Endodermal cell (in vitro differentiated cells): ENCODE measurements at regions not wholly inside any gene's neighbourhood (a gene's known extent, or its start where the extent isn't known, plus 50 kb on each side); places are given as distances from the start of the nearest gene placed in this dataset.

ENCODE experiments used
- DNase-seq: peaks from one replicate; pipeline ENCODE4 v3.0.0-alpha.2; 2017
- H3K27ac ChIP-seq: 2 replicates; pipeline ENCODE4 v1.5.1; 2013; ENCODE audit warnings: mild to moderate bottlenecking, low read depth, low read length, moderate library complexity
- H3K27me3 ChIP-seq: 2 replicates; pipeline ENCODE4 v1.6.1; 2013; ENCODE audit warnings: mild to moderate bottlenecking, low read length, moderate library complexity; ENCODE audit not compliant: insufficient read depth, control insufficient read depth, poor library complexity, severe bottlenecking
- H3K36me3 ChIP-seq: 2 replicates; pipeline ENCODE4 v1.7.0; 2013; ENCODE audit warnings: mild to moderate bottlenecking, low read length, moderate library complexity; ENCODE audit not compliant: control insufficient read depth, insufficient read depth
- H3K4me1 ChIP-seq: one replicate; pipeline ENCODE4 v1.7.0; 2013; ENCODE audit warnings: low read length; ENCODE audit not compliant: control insufficient read depth, insufficient read depth
- H3K4me3 ChIP-seq: 2 replicates; pipeline ENCODE4 v1.5.1; 2013; ENCODE audit warnings: mild to moderate bottlenecking, low read length, moderate library complexity
- H3K9ac ChIP-seq: 2 replicates; pipeline ENCODE4 v1.6.1; 2013; ENCODE audit warnings: mild to moderate bottlenecking, low read length, moderate library complexity; ENCODE audit not compliant: poor library complexity, severe bottlenecking; ENCODE audit errors: extremely low read depth
- H3K9me3 ChIP-seq: 2 replicates; pipeline ENCODE4 v1.6.1; 2013; ENCODE audit warnings: mild to moderate bottlenecking, low read length, moderate library complexity; ENCODE audit not compliant: control insufficient read depth
- H3K27ac Mint-ChIP-seq: 2 replicates; pipeline ENCODE4 v1.8.0; 2020; ENCODE audit warnings: mixed read lengths
- H3K27me3 Mint-ChIP-seq: 2 replicates; pipeline ENCODE4 v1.8.0; 2021; ENCODE audit warnings: mild to moderate bottlenecking, mixed read lengths; ENCODE audit not compliant: insufficient read depth
- H3K36me3 Mint-ChIP-seq: 2 replicates; pipeline ENCODE4 v1.8.0; 2020; ENCODE audit warnings: low read depth, mixed read lengths
- H3K4me1 Mint-ChIP-seq: 2 replicates; pipeline ENCODE4 v1.8.0; 2020; ENCODE audit warnings: mixed read lengths
- H3K4me3 Mint-ChIP-seq: 2 replicates; pipeline ENCODE4 v1.8.0; 2020; ENCODE audit warnings: mild to moderate bottlenecking, moderate library complexity, mixed read lengths
- H3K9me3 Mint-ChIP-seq: 2 replicates; pipeline ENCODE4 v1.8.0; 2020; ENCODE audit warnings: mild to moderate bottlenecking, mixed read lengths
- CTCF ChIP-seq: fragments of 200-600 bp; sonication (generic); conservative IDR thresholded peaks from 2 replicates; pipeline ENCODE4 v1.5.0; 2021; ENCODE audit warnings: antibody characterized with exemption, mild to moderate bottlenecking
- WGBS, 2 experiments: methylation state at CpG; one replicate each; pipeline versions ENCODE4 v1.1.5 to v1.1.7; 2013; ENCODE audit warnings: missing lambda C conversion rate in 2 of 2, mixed read lengths in 1 of 2; ENCODE audit not compliant: insufficient coverage in 1 of 2, insufficient read length in 1 of 2; 5-methylcytosine and 5-hydroxymethylcytosine counted together

DNA sequence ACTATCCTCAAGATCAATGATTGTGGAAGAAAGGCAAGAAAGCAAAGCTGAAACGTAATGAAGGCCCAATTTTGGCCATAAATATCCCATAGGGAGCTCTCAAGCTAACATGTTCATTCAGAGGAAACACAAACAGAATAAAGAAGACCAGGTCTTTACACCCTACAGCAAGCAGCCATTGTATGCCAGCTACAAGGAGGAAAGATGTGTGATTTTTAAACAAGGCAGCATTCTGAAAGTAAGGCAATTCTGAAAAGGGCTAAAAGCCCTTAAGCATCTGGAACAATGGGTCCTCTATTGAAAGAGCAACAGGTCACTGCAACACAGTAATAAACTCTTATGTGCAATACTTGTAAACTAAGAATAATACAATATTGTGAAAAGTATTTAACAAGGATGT, 1002.4 kb downstream of the SLITRK1 start:
- Mint-ChIP-seq H3K9me3 (no peaks in the 10 kb centered on the region), H3K36me3 (no peaks in the 10 kb centered on the region), H3K27ac (no peak overlapping the region), H3K27me3 (no peaks in the 10 kb centered on the region), H3K4me1 (peaks cover 4% of the 10 kb centered on the region), H3K4me3 (no peak overlapping the region)
- H3K9me3 ChIP-seq: no peaks in the 10 kb centered on the region
- TF ChIP-seq CTCF: no peak
- DNase-seq: no peak
- no peaks in the 10 kb centered on the region for H3K27me3 ChIP-seq
- H3K4me1 ChIP-seq: no peaks in the 10 kb centered on the region
- no peak overlapping the region for H3K9ac ChIP-seq
- H3K36me3 ChIP-seq: no peaks in the 10 kb centered on the region
- no peak overlapping the region for H3K27ac ChIP-seq
- WGBS, 2 experiments: 67 to 83% methylated on average over 1 of the region's 1 CpG
- H3K4me3 ChIP-seq: no peak overlapping the region

DNA sequence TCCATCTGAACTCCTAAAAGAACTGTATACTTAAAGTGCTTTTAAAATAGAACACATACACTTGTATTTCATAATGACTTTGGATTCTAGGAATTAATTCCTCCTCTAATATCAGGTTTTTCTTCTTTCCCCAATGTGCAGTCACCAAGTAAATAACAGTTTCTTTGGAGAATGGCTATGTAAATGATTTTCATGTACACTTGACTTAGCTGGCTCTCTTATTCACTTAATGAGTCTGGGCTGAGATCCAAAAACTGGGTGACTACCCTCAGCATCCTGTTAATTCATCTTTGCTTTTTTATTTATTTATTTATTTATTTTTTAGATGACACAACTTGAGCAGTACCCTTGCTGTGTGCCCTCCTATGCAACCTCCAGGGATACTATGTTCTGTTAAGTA, 1003.7 kb downstream of the SLITRK1 start:
- no peak overlapping the region for H3K9ac ChIP-seq
- Mint-ChIP-seq H3K27ac (no peak overlapping the region), H3K4me3 (no peak overlapping the region), H3K36me3 (no peaks in the 10 kb centered on the region), H3K4me1 (peaks cover 4% of the 10 kb centered on the region), H3K27me3 (no peaks in the 10 kb centered on the region), H3K9me3 (no peaks in the 10 kb centered on the region)
- no peak overlapping the region for H3K27ac ChIP-seq
- H3K4me3 ChIP-seq: no peak overlapping the region
- no peaks in the 10 kb centered on the region for H3K27me3 ChIP-seq
- TF ChIP-seq CTCF: no peak
- no peaks in the 10 kb centered on the region for H3K9me3 ChIP-seq
- H3K4me1 ChIP-seq: no peaks in the 10 kb centered on the region
- no peaks in the 10 kb centered on the region for H3K36me3 ChIP-seq
- no peak for DNase-seq

- Histone ChIP-seq H3K4me1 (no peaks in the 10 kb centered on the region), H3K36me3 (no peaks in the 10 kb centered on the region), H3K9ac (no peak overlapping the region), H3K4me3 (no peak overlapping the region), H3K9me3 (no peaks in the 10 kb centered on the region), H3K27ac (no peak overlapping the region), H3K27me3 (no peaks in the 10 kb centered on the region)
- no peaks in the 10 kb centered on the region for H3K27me3 Mint-ChIP-seq
- WGBS, 2 experiments: 86% methylated on average over 1 to 2 of the region's 2 CpGs
- no peaks in the 10 kb centered on the region for H3K9me3 Mint-ChIP-seq
- no peak overlapping the region for H3K4me3 Mint-ChIP-seq
- no peak for DNase-seq
- H3K36me3 Mint-ChIP-seq: no peaks in the 10 kb centered on the region
- H3K4me1 Mint-ChIP-seq: no peaks in the 10 kb centered on the region
- no peak for TF ChIP-seq CTCF
- H3K27ac Mint-ChIP-seq: no peak overlapping the region
Measured at GRCh38 chr13:82867284-82867683, 1015.0 kb downstream of the SLITRK1 start.
